WTC11 (cell line): ENCODE measurements at regions not wholly inside any gene's neighbourhood (a gene's known extent, or its start where the extent isn't known, plus 50 kb on each side); places are given as distances from the start of the nearest gene placed in this dataset.

Source experiments
- ATAC-seq: fragments of 200-7000 bp; cut with Tn5 transposase; 2 replicates; pipeline ENCODE4 v1.10.0; 2021; ENCODE audit warnings: mild to moderate bottlenecking, moderate library complexity
- CTCF ChIA-PET: fragments of 300-600 bp; sonication (Branson Sonifier 250); formaldehyde crosslinking; loops from one replicate; lab custom pipeline; 2021; ENCODE audit warnings: antibody characterized with exemption; lab: Charles Lee
- POLR2A ChIA-PET: fragments of 350-600 bp; sonication (Branson Sonifier 250); formaldehyde crosslinking; loops from one replicate; lab custom pipeline; 2021; ENCODE audit warnings: antibody characterized with exemption; lab: Charles Lee
- DNase-seq: peaks from one replicate; pipeline ENCODE4 v3.0.0; 2021; ENCODE audit warnings: low spot score
- H3K27ac Mint-ChIP-seq: 2 replicates; pipeline ENCODE4 v1.8.0; 2021; ENCODE audit warnings: mixed read lengths
- H3K27me3 Mint-ChIP-seq: 2 replicates; pipeline ENCODE4 v1.8.0; 2021; ENCODE audit warnings: low read depth, mild to moderate bottlenecking, moderate library complexity, mixed read lengths
- H3K36me3 Mint-ChIP-seq: 2 replicates; pipeline ENCODE4 v1.8.0; 2021; ENCODE audit warnings: mixed read lengths
- H3K4me1 Mint-ChIP-seq: 2 replicates; pipeline ENCODE4 v1.8.0; 2022; ENCODE audit warnings: mixed read lengths
- H3K4me3 Mint-ChIP-seq: 2 replicates; pipeline ENCODE4 v1.8.0; 2021; ENCODE audit warnings: mild to moderate bottlenecking, moderate library complexity, mixed read lengths
- H3K9me3 Mint-ChIP-seq: 2 replicates; pipeline ENCODE4 v1.8.0; 2021; ENCODE audit warnings: mixed read lengths
- ATF3 ChIP-seq: sonication (generic); formaldehyde crosslinking; conservative IDR thresholded peaks from 2 replicates; pipeline ENCODE4 v1.8.1; 2022; ENCODE audit warnings: mild to moderate bottlenecking, missing genetic modification reagents
- CBFB ChIP-seq: sonication (generic); formaldehyde crosslinking; IDR thresholded peaks from 2 replicates; pipeline ENCODE4 v1.8.1; 2022; ENCODE audit warnings: mild to moderate bottlenecking, low read depth, missing genetic modification reagents
- ELF4 ChIP-seq: sonication (generic); formaldehyde crosslinking; IDR thresholded peaks from 2 replicates; pipeline ENCODE4 v1.8.1; 2022; ENCODE audit warnings: low read depth, mild to moderate bottlenecking, moderate library complexity, missing genetic modification reagents
- EMX1 ChIP-seq: fragments of 250-450 bp; sonication (Bioruptor Pico); IDR thresholded peaks from 2 replicates; pipeline ENCODE4 v1.8.0; 2021; ENCODE audit warnings: mild to moderate bottlenecking
- FOXJ3 ChIP-seq: sonication (generic); formaldehyde crosslinking; IDR thresholded peaks from 2 replicates; pipeline ENCODE4 v1.9.0; 2021; ENCODE audit warnings: missing genetic modification reagents, mild to moderate bottlenecking, borderline replicate concordance
- GTF2I ChIP-seq: fragments of 250-450 bp; sonication (Bioruptor Pico); conservative IDR thresholded peaks from 2 replicates; pipeline ENCODE4 v1.4.0; 2021; ENCODE audit warnings: mild to moderate bottlenecking
- KAT7 ChIP-seq: sonication (generic); formaldehyde crosslinking; IDR thresholded peaks from 2 replicates; pipeline ENCODE4 v1.8.1; 2023; ENCODE audit warnings: missing genetic modification reagents, mild to moderate bottlenecking, borderline replicate concordance
- RORB ChIP-seq: fragments of 250-450 bp; sonication (Bioruptor Pico); IDR thresholded peaks from 2 replicates; pipeline ENCODE4 v1.9.0; 2021; ENCODE audit warnings: mild to moderate bottlenecking
- STAT6 ChIP-seq: sonication (generic); formaldehyde crosslinking; conservative IDR thresholded peaks from 2 replicates; pipeline ENCODE4 v1.8.1; 2023; ENCODE audit warnings: mild to moderate bottlenecking, low read depth, missing genetic modification reagents, moderate library complexity
- TCF7 ChIP-seq: sonication (generic); formaldehyde crosslinking; IDR thresholded peaks from 2 replicates; pipeline ENCODE4 v1.8.0; 2022; ENCODE audit warnings: mild to moderate bottlenecking, low read depth, missing genetic modification reagents, moderate library complexity
- ZBTB21 ChIP-seq: sonication (generic); formaldehyde crosslinking; IDR thresholded peaks from 2 replicates; pipeline ENCODE4 v1.8.1; 2023; ENCODE audit warnings: mild to moderate bottlenecking, missing genetic modification reagents, borderline replicate concordance
- ZBTB43 ChIP-seq: sonication (generic); formaldehyde crosslinking; IDR thresholded peaks from 2 replicates; pipeline ENCODE4 v1.8.1; 2023; ENCODE audit warnings: mild to moderate bottlenecking, missing genetic modification reagents
- ZNF263 ChIP-seq: sonication (generic); formaldehyde crosslinking; IDR thresholded peaks from 2 replicates; pipeline ENCODE4 v1.8.1; 2022; ENCODE audit warnings: low read depth, mild to moderate bottlenecking, moderate library complexity, missing genetic modification reagents
- ZSCAN18 ChIP-seq: fragments of 250-450 bp; sonication (Bioruptor Pico); IDR thresholded peaks from 2 replicates; pipeline ENCODE4 v2.1.2; 2022; ENCODE audit warnings: mild to moderate bottlenecking, moderate library complexity
- TF ChIP-seq, protein P1 (sequence below): sonication (generic); formaldehyde crosslinking; IDR thresholded peaks from 2 replicates; pipeline ENCODE4 v1.8.1; 2023; ENCODE audit warnings: mild to moderate bottlenecking, missing genetic modification reagents, moderate library complexity
- TF ChIP-seq, protein P2 (sequence below): sonication (generic); formaldehyde crosslinking; IDR thresholded peaks from 2 replicates; pipeline ENCODE4 v1.8.1; 2022; ENCODE audit warnings: mild to moderate bottlenecking, missing genetic modification reagents, moderate library complexity, borderline replicate concordance

GRCh38 chr6:127402890-127403617 is 56.1 kb downstream of the KIAA0408 start:
- CTCF ChIA-PET = interaction anchor here (1.4 kb wide), 1 partner anchor 17 kb away, joined by 4 read pairs; no protein-coding TSS in a partner anchor
- no peaks in the 10 kb centered on the region; the same call in 1 of the 2 replicates for H3K36me3 Mint-ChIP-seq

More at GRCh38 chr6:127402890-127403617, 56.1 kb downstream of the KIAA0408 start:
- DNase-seq (no peak), ATAC-seq (no peak)
- H3K27ac Mint-ChIP-seq = no peak overlapping the region
- no peaks in the 10 kb centered on the region for H3K27me3 Mint-ChIP-seq
- POLR2A ChIA-PET = no interaction called here
- no peak overlapping the region for H3K4me3 Mint-ChIP-seq
- H3K4me1 Mint-ChIP-seq = peaks cover 3% of the 10 kb centered on the region
- TF ChIP-seq STAT6 (CRISPR knock-in tag) (no peak), ZSCAN18 (CRISPR knock-in tag) (no peak), CBFB (CRISPR knock-in tag) (no peak), ELF4 (CRISPR knock-in tag) (no peak), ZNF263 (CRISPR knock-in tag) (no peak), ATF3 (CRISPR knock-in tag) (no peak), KAT7 (no peak), ZBTB21 (CRISPR knock-in tag) (no peak), ZBTB43 (CRISPR knock-in tag) (no peak), FOXJ3 (CRISPR knock-in tag) (no peak), TCF7 (CRISPR knock-in tag) (no peak), GTF2I (CRISPR knock-in tag) (no peak), RORB (no peak), EMX1 (no peak)
- TF ChIP-seq, protein P1, sequence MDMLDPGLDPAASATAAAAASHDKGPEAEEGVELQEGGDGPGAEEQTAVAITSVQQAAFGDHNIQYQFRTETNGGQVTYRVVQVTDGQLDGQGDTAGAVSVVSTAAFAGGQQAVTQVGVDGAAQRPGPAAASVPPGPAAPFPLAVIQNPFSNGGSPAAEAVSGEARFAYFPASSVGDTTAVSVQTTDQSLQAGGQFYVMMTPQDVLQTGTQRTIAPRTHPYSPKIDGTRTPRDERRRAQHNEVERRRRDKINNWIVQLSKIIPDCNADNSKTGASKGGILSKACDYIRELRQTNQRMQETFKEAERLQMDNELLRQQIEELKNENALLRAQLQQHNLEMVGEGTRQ (CRISPR knock-in tag) = no peak
- TF ChIP-seq, protein P2, sequence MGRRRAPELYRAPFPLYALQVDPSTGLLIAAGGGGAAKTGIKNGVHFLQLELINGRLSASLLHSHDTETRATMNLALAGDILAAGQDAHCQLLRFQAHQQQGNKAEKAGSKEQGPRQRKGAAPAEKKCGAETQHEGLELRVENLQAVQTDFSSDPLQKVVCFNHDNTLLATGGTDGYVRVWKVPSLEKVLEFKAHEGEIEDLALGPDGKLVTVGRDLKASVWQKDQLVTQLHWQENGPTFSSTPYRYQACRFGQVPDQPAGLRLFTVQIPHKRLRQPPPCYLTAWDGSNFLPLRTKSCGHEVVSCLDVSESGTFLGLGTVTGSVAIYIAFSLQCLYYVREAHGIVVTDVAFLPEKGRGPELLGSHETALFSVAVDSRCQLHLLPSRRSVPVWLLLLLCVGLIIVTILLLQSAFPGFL (CRISPR knock-in tag) = no peak
- H3K9me3 Mint-ChIP-seq = peaks cover 6% of the 10 kb centered on the region
